Nucleus accumbens (tissue), 56 donors: ENCODE measurements at regions not wholly inside any gene's neighbourhood (a gene's known extent, or its start where the extent isn't known, plus 50 kb on each side); places are given as distances from the start of the nearest gene placed in this dataset.
A peak's percentile ranks its signal among the peaks of the same experiment; 100 is the strongest.

Experiments
- DNase-seq, 56 donors: peaks; one replicate each; lab custom pipeline; 2025; lab: John Stamatoyannopoulos, UW

DNA sequence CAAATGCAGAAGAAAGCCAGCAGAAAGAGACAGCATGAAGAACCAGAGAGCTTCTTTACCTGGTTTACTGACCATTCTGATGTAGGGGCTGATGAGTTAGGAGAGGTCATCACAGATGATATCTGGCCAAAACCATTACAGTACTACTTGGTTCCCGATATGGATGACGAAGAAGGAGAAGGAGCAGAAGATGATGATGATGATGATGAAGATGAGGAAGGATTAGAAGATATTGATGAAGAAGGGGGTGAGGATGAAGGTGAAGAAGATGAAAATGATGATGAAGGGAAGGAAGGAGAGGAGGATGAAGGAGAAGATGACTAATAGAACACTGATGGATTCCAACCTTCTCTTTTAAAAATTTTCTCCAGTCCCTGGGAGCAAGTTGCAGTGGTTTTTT is 178.2 kb upstream of the CRY1 start:
- DNase-seq, result no peak

DNA sequence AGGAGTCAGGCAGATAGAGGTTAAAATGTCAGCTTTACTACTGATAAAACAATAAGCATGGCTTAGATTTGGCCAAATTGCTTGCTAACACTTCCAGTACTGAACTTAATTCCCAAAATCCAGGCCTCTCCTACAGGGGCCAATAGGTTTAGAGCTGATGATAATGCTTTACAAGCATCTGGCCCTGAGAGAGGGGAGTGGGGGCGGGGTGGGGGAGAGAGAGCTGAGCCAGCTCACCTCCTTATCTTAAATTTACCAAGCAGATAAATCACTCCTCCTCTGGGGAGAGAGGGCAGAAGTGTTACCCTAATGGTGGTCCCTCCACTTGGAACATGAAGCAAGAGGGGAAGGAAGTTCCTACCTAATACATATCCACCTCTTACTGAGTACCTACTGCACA is 182.2 kb upstream of the CRY1 start:
- no peak for DNase-seq

DNA sequence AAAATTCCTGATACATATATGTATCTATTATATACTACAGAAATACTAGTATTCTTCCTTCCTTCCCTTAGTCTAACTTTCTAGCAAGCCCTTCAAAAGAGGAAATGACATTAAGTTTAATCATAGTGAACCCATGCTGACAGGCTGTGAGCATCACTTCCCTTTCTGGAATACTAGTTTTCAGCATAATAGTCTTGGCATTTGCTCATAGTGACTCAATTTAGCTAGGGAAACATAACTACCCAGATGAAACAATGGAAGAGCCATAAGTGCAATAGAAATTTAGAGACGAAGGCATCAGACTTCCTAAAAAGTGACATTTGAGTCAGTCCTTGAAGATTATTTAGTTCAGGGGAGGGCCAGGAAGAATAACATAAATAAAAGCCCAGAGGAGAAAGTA is 184.5 kb upstream of the CRY1 start:
- DNase-seq, result no peak

DNA sequence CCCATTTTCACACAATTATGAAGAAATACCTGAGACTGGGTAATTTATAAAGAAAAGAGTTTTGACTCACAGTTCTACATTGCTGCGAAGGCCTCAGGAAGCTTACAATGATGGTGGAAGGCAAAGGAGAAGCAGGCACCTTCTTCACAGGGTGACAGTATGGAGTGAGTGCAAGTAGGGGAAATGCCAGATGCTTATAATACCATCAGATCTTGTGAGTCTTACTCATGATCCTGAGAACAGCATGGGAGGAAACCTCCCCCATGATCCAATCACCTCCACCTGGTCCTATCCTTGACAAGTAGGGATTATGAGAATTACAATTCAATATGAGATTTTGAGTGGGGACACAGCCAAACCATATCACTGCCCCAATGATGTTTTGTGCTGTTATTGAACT is 189.3 kb upstream of the CRY1 start:
- no peak for DNase-seq

DNA sequence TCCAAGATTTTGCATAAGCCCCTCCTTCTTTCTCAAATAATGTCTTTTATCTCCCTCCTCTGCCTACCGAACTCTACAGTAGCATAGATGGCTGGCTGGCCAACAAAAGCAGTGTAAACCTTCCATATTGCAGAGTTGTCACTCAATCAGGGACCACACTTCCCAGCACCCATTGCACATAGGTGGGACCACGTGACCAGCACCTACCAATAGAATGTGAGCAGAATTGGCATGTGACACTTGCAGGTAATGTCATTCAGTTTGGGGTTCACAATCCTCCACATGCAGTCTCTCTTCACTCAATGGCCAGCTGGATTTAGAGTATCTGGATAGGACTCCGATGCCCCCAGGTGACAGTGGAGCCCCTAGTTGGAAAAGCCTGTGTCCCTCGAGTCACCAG is 190.3 kb upstream of the CRY1 start:
- no peak for DNase-seq

DNA sequence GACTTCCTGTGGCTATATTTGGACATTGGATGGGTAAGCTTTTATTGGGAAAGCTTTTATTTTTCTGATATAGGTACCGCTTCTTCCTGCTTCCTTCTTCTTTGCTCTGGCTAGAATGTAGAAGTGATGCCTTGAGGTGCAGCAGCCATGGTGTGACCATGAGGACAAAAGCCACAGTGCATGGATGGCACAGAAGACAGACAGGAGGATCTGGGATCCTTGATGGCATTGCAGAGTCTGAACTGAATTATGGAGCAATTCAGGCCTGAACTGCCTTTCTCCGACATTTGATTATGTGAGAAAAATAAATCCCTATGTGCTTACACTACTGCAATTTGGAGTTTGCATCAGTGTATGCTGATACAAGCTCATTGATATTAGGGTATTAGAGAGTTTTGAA is 191.3 kb upstream of the CRY1 start:
- no peak for DNase-seq

DNA sequence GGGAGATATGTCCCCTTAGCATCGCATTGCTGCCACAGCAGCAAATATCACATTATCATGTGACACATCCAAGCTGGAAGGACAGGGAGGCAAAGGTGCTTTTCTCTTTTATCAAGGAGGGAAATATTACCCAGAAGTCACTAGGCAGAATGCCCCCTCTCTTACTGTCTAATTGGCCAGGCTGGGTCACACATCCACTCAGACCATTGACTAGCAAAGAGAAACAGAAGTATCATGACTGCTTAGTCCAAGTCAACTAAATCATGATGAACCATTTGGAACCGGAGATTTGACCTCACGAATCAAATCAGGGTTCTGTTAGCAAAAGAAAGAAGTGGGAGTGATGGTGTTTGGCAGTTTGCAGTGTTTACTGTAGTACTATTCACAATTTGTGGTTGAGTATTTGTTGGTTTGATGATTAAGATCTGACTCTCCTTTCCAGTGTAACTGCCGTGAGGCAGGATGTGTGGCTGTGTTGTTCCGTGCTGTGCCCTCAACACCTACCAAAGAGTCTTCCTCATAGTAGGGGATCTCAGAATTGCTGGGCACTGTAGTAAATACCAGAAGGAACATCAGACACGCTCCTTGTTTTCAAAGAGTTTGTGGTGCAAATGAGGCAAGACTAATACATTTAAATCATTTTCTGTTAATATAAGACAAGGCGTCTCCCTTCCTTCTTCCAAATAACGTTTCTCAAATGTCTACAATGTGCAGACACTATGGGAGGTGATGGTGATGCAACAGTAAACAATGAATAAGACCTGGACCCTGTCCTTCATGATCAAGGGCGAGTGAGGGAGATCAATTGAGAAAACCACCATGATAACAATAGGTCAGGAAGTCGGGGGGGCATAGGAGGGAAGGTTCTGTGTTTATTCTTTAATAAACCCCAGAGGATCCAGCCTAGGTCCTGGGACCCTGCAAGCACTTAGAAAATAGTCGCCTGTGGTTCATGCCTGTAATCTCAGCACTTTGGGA is 194.4 kb upstream of the CRY1 start:
- no peak for DNase-seq

DNA sequence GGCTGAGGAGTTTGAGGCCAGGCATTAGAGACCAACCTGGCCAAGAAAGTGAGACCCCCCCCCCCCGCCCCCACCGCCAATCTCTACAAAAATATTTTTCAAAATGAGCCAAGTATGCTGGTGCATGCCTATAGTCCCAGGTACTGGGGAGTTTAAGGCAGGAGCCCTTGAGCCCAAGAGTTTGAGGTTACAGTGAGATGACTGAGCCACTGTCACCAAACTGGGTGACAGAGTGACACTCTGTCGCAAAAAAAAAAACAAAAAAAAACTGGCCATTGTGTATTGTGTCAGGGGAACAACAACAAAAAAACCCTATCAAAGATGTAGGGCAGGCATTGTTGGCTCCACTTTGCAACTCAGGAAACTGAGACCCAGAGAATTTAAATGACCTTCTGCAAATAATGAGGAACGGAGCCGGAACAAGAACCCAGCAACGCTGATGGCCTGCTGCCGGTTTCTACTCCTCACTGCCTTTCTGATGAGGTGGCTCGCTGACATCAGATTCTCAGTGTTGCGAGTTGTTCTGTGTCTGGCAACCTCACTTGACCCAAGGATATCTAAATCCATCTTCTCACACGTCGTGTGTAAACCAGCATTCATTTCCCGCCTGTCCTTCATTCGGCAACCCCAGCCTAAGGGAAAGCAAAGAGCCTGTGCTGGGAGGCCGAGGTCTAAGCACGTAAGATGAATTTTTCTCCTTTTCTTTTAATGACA is 195.2 kb upstream of the CRY1 start:
- DNase-seq, result no peak

DNA sequence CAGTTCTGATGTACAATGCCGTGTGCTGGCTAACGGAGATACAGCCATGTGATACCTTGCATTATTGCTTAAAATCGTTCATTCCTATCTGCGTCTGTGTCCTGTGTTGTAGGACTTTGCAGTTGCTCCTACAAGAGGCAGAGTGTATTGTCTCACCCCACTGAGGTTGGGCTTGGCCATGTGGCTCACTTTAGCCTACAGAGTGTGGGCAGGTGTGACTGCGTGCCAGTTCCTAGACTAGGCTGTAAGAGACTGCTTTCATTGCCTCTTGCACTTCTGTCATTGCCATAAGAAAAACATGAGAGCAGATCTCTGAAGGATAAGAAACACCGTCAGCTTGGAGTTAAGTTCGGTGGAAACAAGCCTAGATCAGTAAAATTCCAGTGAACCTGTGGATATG is 197.7 kb upstream of the CRY1 start:
- DNase-seq, result no peak

DNA sequence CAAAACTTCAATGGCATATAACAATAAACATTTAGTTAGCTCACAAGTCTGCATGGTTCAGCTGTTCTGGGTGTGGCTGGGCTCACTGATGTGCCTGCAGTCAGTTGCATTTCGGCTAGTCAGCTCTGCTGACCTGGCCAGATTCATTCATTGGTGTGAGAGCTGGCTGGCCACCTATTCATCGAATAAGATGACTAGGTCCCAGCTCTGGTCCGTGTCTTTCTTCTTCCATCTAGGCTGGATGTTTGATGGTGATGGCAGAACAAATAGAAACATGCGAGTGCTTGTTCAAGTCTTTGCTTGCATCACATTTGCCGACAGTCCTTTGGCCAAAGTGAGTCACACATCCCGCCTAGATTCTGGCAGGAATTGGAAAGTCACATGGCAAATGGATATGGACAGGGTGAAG is 203.3 kb upstream of the CRY1 start:
- DNase-seq, result no peak

DNA sequence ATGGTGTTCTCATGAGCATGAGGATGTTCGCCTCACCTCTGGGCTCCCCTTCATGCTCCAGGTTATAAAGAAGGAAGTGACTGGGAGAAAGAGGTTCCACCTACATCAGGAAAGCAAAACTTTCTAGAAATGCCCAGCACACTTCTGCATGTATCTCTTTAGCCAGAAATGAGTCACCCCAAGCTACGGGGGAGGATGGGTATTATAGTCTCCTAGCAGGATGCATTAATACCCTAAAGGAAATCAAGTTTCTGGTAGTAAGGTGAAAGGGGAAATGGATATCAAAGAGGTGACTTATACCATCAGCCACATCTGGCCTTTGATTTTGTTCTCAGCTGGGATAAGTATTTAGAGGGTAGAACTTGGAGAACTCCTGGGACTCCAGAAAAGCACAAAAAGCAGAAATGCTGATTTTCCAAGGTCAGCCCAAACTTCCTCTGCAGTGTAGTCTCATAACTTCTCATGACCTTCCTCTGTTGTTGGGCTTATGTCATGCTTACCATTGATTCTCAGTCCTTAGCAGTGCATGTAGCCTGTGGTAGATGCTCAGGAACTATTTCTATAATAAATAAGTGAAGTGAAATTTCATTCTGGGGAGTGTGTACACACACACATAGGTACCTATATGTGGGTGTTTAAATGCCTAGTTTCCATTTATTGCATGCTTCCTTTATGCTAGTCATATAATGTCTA is 209.4 kb upstream of the CRY1 start:
- no peak for DNase-seq

DNA sequence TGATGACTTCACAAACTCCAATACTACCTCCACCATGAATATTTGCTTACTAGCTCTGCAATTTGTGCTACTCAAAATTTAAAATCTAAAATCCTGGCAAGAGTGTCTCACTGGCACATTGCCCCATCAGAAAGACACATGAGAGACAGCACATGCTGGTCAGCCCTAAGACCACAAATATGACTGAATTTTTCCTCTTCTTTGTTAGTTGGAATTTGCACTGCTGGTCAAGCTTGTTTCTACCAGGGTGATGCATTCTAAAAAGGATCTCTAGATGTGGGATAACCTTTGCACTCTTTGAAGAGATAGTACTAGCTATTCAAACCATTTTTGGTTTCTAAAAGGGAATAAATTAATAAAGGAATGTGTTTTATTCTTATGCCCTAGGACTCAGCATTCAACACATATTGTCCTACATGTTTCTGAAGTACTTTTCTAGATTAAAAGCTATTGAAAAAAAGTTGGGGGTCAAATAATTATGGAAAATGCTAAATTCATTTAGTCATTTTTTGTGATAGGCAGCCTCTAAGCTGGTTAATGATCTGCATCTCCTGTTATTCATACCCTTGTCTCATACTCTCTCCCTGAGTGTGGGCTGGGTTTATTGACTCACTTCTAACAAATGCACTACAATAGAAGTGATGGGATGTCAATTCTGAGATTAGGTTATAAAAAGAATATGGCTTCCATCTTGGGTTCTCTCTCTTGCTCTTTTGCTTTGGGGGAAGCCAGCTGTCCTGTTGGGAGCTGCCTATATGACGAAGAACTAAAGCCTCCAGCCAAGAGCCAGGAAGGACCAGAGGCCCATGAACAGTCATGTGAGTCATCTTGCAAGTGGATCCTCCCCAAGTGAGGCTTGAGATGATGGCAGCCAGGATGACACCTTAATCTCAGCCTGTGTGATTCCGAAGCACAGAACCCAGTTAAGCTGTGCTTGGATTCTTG is 211.5 kb upstream of the CRY1 start:
- DNase-seq, result no peak

DNA sequence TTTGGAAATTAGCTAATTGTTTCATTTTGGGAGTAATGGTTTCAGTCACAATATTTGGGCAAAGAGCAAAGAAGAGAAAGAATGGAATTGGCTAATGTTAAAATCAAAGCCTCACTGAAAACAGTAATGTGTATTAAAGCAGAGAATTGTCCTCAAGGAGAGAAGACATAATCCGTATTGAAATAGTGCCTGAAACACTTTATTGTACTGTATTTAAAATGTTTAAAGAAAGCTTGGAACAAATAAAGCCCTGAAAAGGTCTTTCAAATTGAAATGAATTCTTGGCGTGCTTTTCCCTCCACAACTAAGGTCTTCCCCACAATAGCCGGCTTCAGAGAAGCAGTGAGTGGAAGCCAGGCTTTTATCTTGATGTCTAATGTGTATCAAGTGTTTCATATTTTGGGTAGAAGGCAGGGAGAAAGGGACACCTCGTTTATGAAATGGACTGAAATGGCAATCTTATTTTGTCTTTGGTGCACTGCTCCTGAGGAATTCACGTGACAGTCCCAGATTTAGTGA is 212.9 kb upstream of the CRY1 start:
- DNase-seq, result no peak

DNA sequence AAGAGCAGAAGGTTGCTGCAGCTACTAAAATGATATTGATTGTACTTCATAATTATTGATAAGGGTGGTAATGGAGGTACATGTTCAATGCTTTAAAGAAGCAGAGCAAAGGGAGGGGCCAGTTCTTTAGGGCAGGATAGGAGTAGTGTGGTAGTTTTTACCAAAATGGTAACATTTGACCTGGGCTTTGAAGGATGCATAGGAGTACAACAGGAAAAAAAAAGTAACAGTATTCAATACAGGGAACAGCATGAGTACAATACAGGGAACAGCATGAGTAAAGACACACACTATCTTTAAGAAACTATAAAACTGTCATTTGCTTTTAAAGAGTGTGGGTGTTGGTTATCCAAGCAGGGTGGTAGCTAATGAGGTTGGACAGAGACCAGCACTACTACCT is 215.0 kb upstream of the CRY1 start:
- no peak for DNase-seq

DNA sequence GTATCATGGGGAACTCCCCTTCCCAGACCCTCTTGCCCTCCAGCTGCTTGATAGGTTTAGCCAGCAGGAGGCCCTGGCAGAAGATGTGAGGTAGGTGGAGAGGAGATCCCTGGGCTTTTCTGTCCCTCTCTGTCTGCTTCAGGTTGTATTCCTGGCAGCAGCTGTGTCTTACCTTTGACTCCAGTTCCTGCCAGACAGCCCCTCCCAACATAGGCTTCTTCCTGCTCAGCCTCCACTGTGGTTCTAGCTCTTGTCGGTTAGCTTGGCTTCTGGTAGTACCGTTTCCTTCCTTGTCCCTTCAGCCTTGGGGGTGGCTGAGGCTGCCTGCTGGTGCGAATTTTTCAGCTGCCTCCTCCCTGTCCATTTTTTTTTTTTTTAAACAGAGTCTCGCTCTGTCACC is 215.7 kb upstream of the CRY1 start:
- DNase-seq, result no peak

DNA sequence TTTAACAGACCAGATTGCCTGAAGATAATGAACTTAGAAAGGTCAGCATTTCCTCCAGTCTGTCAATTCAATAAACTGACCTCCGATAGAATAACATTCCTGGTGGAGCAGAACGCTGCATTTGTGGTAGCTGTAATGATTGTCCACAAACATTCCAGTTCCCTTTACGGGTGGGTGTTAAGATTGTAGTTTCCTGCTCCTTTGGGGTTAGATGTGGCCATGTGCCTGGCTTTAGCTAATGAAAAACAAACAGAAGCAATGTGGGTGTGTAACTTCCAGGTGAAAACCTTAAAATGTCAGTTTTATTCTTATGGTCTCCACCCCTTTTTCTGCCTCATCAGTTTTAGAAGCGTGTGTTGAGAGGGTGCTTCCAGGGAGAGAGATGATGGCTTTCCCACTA is 217.3 kb upstream of the CRY1 start:
- no peak for DNase-seq

DNA sequence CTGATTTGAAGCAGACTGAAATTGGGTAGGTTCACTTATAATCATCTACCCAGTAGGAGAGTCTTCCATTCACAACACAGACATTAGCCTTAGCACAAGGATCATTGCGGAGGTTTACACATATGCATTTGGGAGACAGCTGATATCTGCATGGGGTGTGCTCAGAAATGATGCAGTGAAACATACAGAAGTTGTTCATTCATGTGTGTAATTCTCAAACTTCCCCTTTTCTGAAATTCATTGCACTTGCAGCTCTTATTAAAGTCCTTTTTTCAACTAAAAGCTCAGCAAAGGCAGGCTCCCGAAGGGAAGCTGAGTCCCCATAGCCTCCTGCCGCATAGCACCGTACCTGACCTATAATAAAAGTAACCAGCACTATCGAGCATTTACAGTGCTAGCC is 218.3 kb upstream of the CRY1 start:
- DNase-seq, result no peak

DNA sequence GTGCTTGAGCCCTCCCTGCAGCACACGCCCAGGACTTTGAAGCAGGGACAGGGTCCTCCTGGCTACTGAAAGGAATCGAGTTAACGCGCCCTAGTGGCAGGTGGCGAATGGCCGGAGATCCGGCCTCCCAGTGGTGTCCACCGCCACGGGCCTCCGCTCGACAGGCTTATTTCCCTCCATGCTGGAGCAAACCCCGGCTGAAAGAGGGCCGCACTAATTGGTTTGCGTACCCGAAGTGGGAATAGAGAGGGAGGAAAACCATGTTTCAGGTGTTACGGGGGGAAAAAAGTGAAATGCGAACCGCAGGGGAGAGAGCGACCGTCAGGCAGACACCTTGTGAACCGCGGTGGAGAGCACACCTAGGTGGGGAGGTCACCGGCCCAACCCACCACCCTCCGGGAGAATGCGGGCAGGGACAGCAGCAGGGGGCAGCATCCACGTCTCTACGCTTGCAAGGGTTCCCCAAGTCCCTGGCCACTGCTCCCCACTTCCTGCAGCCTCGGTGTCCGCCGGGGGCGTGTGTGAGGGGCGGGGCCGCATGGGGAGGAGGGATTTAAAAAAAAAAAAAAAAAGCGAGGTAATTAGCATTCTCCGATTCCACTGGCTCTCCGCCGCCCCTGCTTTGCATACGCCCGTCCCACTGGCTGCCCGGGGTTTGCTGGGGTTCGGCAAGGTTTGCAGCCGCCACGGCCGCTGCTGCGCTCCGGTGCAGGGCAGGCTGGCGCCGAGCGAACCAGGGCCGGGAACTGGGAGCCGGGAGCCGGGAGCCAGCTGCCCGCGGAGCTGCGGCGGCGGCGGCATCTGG is 224.6 kb upstream of the CRY1 start:
- peak in 29 of 56 donors; percentile 4 to 70 (median 23) for DNase-seq

DNA sequence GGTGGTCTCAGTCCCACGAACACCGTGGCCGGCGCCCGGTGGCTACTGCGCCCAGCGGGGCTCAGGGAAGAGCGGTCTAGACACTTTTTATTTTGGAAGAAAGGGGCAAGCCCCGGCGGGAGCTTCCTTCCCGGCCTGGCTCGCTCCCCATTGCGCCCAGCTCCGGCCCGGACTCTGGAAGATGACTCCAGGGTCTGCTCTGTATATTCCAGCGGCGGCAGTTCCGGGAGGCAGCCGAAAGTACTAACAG is 225.1 kb upstream of the CRY1 start:
- DNase-seq, result no peak
